GM12872 (cell line): ENCODE measurements at regions not wholly inside any gene's neighbourhood (a gene's known extent, or its start where the extent isn't known, plus 50 kb on each side); places are given as distances from the start of the nearest gene placed in this dataset.

ENCODE experiments used
- TF ChIP-seq, protein P1 (sequence below): IDR thresholded peaks from 3 replicates; pipeline ENCODE4 v1.5.1; 2011; ENCODE audit warnings: low read depth, mild to moderate bottlenecking, low read length, moderate library complexity; ENCODE audit not compliant: insufficient read depth

GRCh38 chr9:100811643-100812042 lies 216.9 kb upstream of the PLPPR1 start:
- TF ChIP-seq, protein P1, sequence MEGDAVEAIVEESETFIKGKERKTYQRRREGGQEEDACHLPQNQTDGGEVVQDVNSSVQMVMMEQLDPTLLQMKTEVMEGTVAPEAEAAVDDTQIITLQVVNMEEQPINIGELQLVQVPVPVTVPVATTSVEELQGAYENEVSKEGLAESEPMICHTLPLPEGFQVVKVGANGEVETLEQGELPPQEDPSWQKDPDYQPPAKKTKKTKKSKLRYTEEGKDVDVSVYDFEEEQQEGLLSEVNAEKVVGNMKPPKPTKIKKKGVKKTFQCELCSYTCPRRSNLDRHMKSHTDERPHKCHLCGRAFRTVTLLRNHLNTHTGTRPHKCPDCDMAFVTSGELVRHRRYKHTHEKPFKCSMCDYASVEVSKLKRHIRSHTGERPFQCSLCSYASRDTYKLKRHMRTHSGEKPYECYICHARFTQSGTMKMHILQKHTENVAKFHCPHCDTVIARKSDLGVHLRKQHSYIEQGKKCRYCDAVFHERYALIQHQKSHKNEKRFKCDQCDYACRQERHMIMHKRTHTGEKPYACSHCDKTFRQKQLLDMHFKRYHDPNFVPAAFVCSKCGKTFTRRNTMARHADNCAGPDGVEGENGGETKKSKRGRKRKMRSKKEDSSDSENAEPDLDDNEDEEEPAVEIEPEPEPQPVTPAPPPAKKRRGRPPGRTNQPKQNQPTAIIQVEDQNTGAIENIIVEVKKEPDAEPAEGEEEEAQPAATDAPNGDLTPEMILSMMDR = no peak

DNA sequence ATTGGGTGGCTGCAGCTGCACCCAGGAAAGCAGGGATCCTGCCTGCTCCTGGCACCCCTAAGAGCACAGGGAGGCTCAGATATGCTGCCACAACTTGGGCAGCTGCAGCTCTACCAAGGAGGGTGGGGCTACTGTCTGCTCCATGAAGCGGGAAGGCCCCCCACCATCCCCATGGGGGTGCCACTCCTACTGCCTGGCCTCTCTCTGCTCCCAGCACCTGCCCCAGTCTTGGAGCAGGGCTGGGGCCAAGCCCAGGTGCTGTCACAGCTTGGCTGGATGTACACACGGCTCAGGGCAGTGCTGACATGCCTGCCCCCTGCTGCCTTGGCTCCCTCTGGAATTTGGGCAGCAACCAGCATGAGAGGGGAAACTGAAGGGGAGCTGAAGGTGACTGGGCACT lies 214.7 kb upstream of the PLPPR1 start:
- TF ChIP-seq, protein P1 = no peak

DNA sequence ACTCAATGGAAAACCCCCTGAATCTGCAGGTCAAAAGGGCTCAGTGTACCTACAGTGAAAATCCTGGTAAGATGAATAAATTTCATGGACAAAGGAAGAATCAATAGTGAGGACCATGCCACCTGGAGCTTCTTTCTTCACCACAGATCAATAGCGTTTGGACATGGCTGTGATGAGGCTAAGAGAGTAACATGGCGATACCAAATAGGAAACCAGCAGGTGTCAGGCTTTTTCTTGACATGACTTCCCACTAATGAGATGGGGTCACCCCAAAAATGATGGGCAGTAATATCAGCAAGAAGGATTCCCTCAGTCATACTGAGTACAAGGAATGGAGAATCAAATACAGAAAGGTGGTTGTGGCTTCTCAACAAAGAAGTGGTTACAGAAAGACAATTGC lies 208.5 kb upstream of the PLPPR1 start:
- TF ChIP-seq, protein P1 = no peak

- TF ChIP-seq, protein P1 = no peak
Observed at GRCh38 chr9:100838857-100839256, 189.7 kb upstream of the PLPPR1 start.

DNA sequence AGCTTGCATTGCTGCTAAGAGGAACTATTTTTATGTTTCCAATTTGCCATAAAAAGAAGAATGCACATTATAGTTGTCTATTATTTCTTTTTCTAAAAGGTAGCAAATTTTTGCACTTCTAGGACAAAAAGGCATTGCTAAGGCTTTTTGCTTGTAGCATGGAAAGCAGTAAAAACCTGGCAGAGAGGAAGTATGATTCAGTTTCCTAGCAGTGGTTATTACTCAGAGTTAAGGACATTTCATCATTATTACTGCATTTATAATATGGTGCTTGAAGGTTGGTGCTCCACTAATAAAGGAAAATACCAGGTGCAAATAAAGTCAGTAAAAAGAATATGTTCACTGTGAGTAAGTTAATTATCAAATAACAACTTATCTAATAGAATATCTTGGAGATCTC lies 179.8 kb upstream of the PLPPR1 start:
- TF ChIP-seq, protein P1 = no peak

DNA sequence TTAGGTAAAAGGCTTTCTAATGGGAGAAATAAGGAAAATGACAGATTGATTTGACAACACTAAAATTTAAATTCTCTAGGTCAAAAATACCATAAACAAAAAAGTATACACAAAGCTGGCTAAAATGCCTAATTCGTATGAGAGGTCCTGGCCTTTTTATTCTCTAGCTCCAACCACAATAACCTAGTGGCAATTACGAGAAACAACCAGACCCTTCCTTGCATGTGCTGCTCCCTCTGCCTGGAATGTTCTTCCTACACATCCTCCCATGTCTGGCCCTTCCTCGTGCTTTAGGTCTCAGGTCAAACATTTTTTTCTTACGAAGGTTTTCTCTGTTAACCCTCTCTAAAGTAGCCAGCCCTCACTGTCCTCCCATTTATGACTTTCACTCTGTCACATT lies 176.4 kb upstream of the PLPPR1 start:
- TF ChIP-seq, protein P1 = no peak

DNA sequence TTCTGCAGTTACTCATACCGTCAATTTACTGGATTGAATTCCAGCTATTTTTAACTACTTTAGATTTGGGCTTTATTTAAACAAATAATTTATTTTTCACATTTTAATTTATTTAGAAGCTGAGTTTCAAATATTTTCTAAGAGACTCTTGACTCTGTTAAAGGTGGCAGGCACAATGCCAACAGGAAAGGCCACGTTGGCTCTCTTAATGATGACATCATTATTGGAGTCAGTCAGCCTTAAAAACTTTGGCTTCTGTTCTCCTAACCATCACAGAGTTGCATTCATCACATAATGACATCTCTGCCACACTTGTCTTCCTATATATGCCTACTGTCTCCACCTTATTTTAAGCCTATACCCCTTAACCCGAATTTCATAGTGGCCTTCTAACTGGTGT lies 172.3 kb upstream of the PLPPR1 start:
- TF ChIP-seq, protein P1 = no peak

- TF ChIP-seq, protein P1 = no peak
Observed at GRCh38 chr9:100865111-100865510, 163.4 kb upstream of the PLPPR1 start.
